ENCODE measurements at regions not wholly inside any gene's neighbourhood (a gene's known extent, or its start where the extent isn't known, plus 50 kb on each side); places are given as distances from the start of the nearest gene placed in this dataset.

GRCh38 chr19:32289566-32290210 lies 55.7 kb upstream of the ZNF507 start:
- peaks cover 1% of the 10 kb centered on the region for H3K27me3 Mint-ChIP-seq (ENCODE audit: insufficient read depth)
- no peaks in the 10 kb centered on the region for H3K9me3 Mint-ChIP-seq
- TF ChIP-seq CTCF (IDR thresholded peaks at IDR 0.05): no peak
- H3K27ac Mint-ChIP-seq: no peak overlapping the region
- no peak for DNase-seq
- no peaks in the 10 kb centered on the region for H3K4me1 Mint-ChIP-seq (ENCODE audit: low read depth)
- no peak overlapping the region for H3K4me3 Mint-ChIP-seq
- H3K36me3 Mint-ChIP-seq (ENCODE audit: low read depth): no peaks in the 10 kb centered on the region

- no peak overlapping the region for H3K27ac Mint-ChIP-seq
- TF ChIP-seq CTCF (IDR thresholded peaks at IDR 0.05): no peak
- no peaks in the 10 kb centered on the region for H3K36me3 Mint-ChIP-seq (ENCODE audit: low read depth)
- no peak for DNase-seq
- no peaks in the 10 kb centered on the region; the same call in none of the 2 replicates for H3K27me3 Mint-ChIP-seq (ENCODE audit: insufficient read depth)
- H3K4me3 Mint-ChIP-seq: no peak overlapping the region
- no peaks in the 10 kb centered on the region for H3K9me3 Mint-ChIP-seq
- H3K4me1 Mint-ChIP-seq (ENCODE audit: low read depth): no peaks in the 10 kb centered on the region
Measured at GRCh38 chr19:32291876-32292275, 53.5 kb upstream of the ZNF507 start.

- peaks cover 6% of the 10 kb centered on the region for H3K9me3 Mint-ChIP-seq
- DNase-seq: no peak
- no peaks in the 10 kb centered on the region for H3K4me1 Mint-ChIP-seq (ENCODE audit: low read depth)
- no peak overlapping the region for H3K4me3 Mint-ChIP-seq
- no peaks in the 10 kb centered on the region; the same call in none of the 2 replicates for H3K27me3 Mint-ChIP-seq (ENCODE audit: insufficient read depth)
- no peak for TF ChIP-seq CTCF (IDR thresholded peaks at IDR 0.05)
- no peak overlapping the region for H3K27ac Mint-ChIP-seq
- H3K36me3 Mint-ChIP-seq (ENCODE audit: low read depth): no peaks in the 10 kb centered on the region
Measured at GRCh38 chr19:32294871-32295438, 50.5 kb upstream of the ZNF507 start.

Measured in HFFc6 (cell line).